Mesodermal cell (in vitro differentiated cells): ENCODE measurements at regions not wholly inside any gene's neighbourhood (a gene's known extent, or its start where the extent isn't known, plus 50 kb on each side); places are given as distances from the start of the nearest gene placed in this dataset.
"Not testable (repeated sequence)": the region's sequence is repeated elsewhere in the genome, so short reads cannot be mapped to it uniquely, and the experiment has no call there.

Source experiments
- H3K27ac ChIP-seq: 2 replicates; pipeline ENCODE4 v1.7.0; 2013; ENCODE audit warnings: mild to moderate bottlenecking, low read depth, low read length, moderate library complexity; ENCODE audit not compliant: severe bottlenecking
- H3K36me3 ChIP-seq: 2 replicates; pipeline ENCODE4 v1.7.1; 2013; ENCODE audit warnings: mild to moderate bottlenecking, low read length, moderate library complexity; ENCODE audit not compliant: control insufficient read depth, insufficient read depth
- H3K4me1 ChIP-seq: one replicate; pipeline ENCODE4 v1.7.1; 2013; ENCODE audit warnings: mild to moderate bottlenecking, low read length; ENCODE audit not compliant: insufficient read depth, control insufficient read depth, poor library complexity, severe bottlenecking
- H3K4me3 ChIP-seq: 2 replicates; pipeline ENCODE4 v1.7.0; 2013; ENCODE audit warnings: low read length, control low read depth, mild to moderate bottlenecking; ENCODE audit not compliant: insufficient read depth, poor library complexity, severe bottlenecking; ENCODE audit errors: extremely low read depth
- H3K9me3 ChIP-seq: 2 replicates; pipeline ENCODE4 v1.7.1; 2013; ENCODE audit warnings: mild to moderate bottlenecking, low read length, moderate library complexity; ENCODE audit not compliant: control insufficient read depth
- WGBS, 2 experiments: methylation state at CpG; one replicate each; pipeline ENCODE4 v1.1.5; 2013; ENCODE audit warnings: missing lambda C conversion rate in 2 of 2; ENCODE audit not compliant: insufficient coverage in 2 of 2; 5-methylcytosine and 5-hydroxymethylcytosine counted together

- 100% methylated on average over 1 of the region's 1 CpG; no CpG with 5 or more reads in 1 of the 2 experiments for WGBS, 2 experiments
- not testable (repeated sequence) for H3K9me3 ChIP-seq, H3K4me1 ChIP-seq, H3K27ac ChIP-seq, H3K4me3 ChIP-seq
- H3K36me3 ChIP-seq: peaks cover 17% of the 10 kb centered on the region
These were observed 97.0 kb upstream of the NAA35 start for GRCh38 chr9:85843949-85844348.

GRCh38 chr9:85847782-85848181 lies 93.2 kb upstream of the NAA35 start:
- WGBS, 2 experiments: no CpG with 5 or more reads among the region's 2 CpGs
- not testable (repeated sequence) for H3K27ac ChIP-seq

GRCh38 chr9:85858056-85858750 lies 82.7 kb upstream of the NAA35 start:
- 92 to 100% methylated on average over 2 of the region's 5 CpGs for WGBS, 2 experiments
- Histone ChIP-seq H3K36me3 (no peaks in the 10 kb centered on the region), H3K9me3 (no peaks in the 10 kb centered on the region), H3K4me3 (no peak overlapping the region), H3K4me1 (no peaks in the 10 kb centered on the region), H3K27ac (no peak overlapping the region)

More at GRCh38 chr9:85847782-85848181, 93.2 kb upstream of the NAA35 start:
- not testable (repeated sequence) for H3K4me1 ChIP-seq, H3K9me3 ChIP-seq, H3K4me3 ChIP-seq
- peaks cover 18% of the 10 kb centered on the region for H3K36me3 ChIP-seq

GRCh38 chr9:85859765-85860164 lies 81.2 kb upstream of the NAA35 start:
- Histone ChIP-seq H3K4me3 (no peak overlapping the region), H3K4me1 (no peaks in the 10 kb centered on the region), H3K9me3 (no peaks in the 10 kb centered on the region), H3K36me3 (no peaks in the 10 kb centered on the region), H3K27ac (no peak overlapping the region)
- WGBS, 2 experiments: 43 to 75% methylated on average over 1 of the region's 1 CpG

GRCh38 chr9:85861882-85862281 lies 79.1 kb upstream of the NAA35 start:
- H3K4me1 ChIP-seq, H3K36me3 ChIP-seq, H3K4me3 ChIP-seq, H3K9me3 ChIP-seq, H3K27ac ChIP-seq: not testable (repeated sequence)
- WGBS, 2 experiments: 74 to 94% methylated on average over 2 to 3 of the region's 5 CpGs

GRCh38 chr9:85863875-85864274 lies 77.1 kb upstream of the NAA35 start:
- H3K4me1 ChIP-seq: no peaks in the 10 kb centered on the region
- H3K27ac ChIP-seq: no peak overlapping the region
- no peak overlapping the region for H3K4me3 ChIP-seq
- WGBS, 2 experiments: 100% methylated on average over 2 of the region's 2 CpGs; no CpG with 5 or more reads in 1 of the 2 experiments
- H3K36me3 ChIP-seq: no peaks in the 10 kb centered on the region
- no peaks in the 10 kb centered on the region for H3K9me3 ChIP-seq

- Histone ChIP-seq H3K36me3 (no peaks in the 10 kb centered on the region), H3K9me3 (no peaks in the 10 kb centered on the region), H3K27ac (no peak overlapping the region), H3K4me1 (no peaks in the 10 kb centered on the region), H3K4me3 (no peak overlapping the region)
- WGBS, 2 experiments: 94% methylated on average over 2 of the region's 2 CpGs; no CpG with 5 or more reads in 1 of the 2 experiments
These were observed 69.9 kb upstream of the NAA35 start for GRCh38 chr9:85871008-85871407.

- not testable (repeated sequence) for H3K27ac ChIP-seq
- 76 to 80% methylated on average over 1 to 2 of the region's 5 CpGs for WGBS, 2 experiments
These were observed 69.3 kb upstream of the NAA35 start for GRCh38 chr9:85871683-85872082.

GRCh38 chr9:85872463-85872862 lies 68.5 kb upstream of the NAA35 start:
- Histone ChIP-seq H3K9me3 (no peaks in the 10 kb centered on the region), H3K27ac (no peak overlapping the region), H3K4me3 (no peak overlapping the region), H3K36me3 (no peaks in the 10 kb centered on the region), H3K4me1 (no peaks in the 10 kb centered on the region)
- WGBS, 2 experiments: 98 to 100% methylated on average over 5 of the region's 6 CpGs

More at GRCh38 chr9:85871683-85872082, 69.3 kb upstream of the NAA35 start:
- not testable (repeated sequence) for H3K36me3 ChIP-seq, H3K4me1 ChIP-seq, H3K4me3 ChIP-seq, H3K9me3 ChIP-seq

GRCh38 chr9:85876628-85877027 lies 64.3 kb upstream of the NAA35 start:
- H3K36me3 ChIP-seq: no peaks in the 10 kb centered on the region
- no peak overlapping the region for H3K27ac ChIP-seq
- no peak overlapping the region for H3K4me3 ChIP-seq
- no peaks in the 10 kb centered on the region for H3K9me3 ChIP-seq
- no peaks in the 10 kb centered on the region for H3K4me1 ChIP-seq

GRCh38 chr9:85878872-85879597 lies 61.9 kb upstream of the NAA35 start:
- 33% methylated on average over 3 of the region's 5 CpGs; no CpG with 5 or more reads in 1 of the 2 experiments for WGBS, 2 experiments
- not testable (repeated sequence) for H3K9me3 ChIP-seq, H3K4me1 ChIP-seq, H3K27ac ChIP-seq, H3K4me3 ChIP-seq, H3K36me3 ChIP-seq
